HEK293 (cell line): ENCODE measurements at regions not wholly inside any gene's neighbourhood (a gene's known extent, or its start where the extent isn't known, plus 50 kb on each side); places are given as distances from the start of the nearest gene placed in this dataset.

Source experiments
- BCL11B ChIP-seq: fragments of 450-650 bp; formaldehyde crosslinking; IDR thresholded peaks from 2 replicates; pipeline ENCODE4 v1.5.1; 2016; ENCODE audit warnings: low read depth, missing biosample characterization, missing genetic modification characterization
- CTCF ChIP-seq: fragments of 450-650 bp; formaldehyde crosslinking; IDR thresholded peaks from 2 replicates; pipeline ENCODE4 v1.5.1; 2016; ENCODE audit warnings: missing biosample characterization, missing genetic modification characterization
- HOXA7 ChIP-seq: sonication (generic); formaldehyde crosslinking; IDR thresholded peaks from 2 replicates; pipeline ENCODE4 v1.8.1; 2022; ENCODE audit warnings: missing genetic modification reagents, borderline replicate concordance
- KLF10 ChIP-seq: fragments of 450-650 bp; IDR thresholded peaks from 2 replicates; pipeline ENCODE4 v1.5.1; 2018; ENCODE audit warnings: missing biosample characterization, mild to moderate bottlenecking, missing genetic modification characterization
- KLF9 ChIP-seq: fragments of 450-650 bp; formaldehyde crosslinking; IDR thresholded peaks from 2 replicates; pipeline ENCODE4 v1.5.1; 2016; ENCODE audit warnings: missing biosample characterization, missing genetic modification characterization, low read depth
- YY1 ChIP-seq: fragments of 450-650 bp; formaldehyde crosslinking; IDR thresholded peaks from 2 replicates; pipeline ENCODE4 v1.5.1; 2018; ENCODE audit warnings: missing biosample characterization, missing genetic modification characterization
- ZFP3 ChIP-seq: fragments of 450-650 bp; formaldehyde crosslinking; IDR thresholded peaks from 2 replicates; pipeline ENCODE4 v1.5.1; 2016; ENCODE audit warnings: low read depth, missing biosample characterization, missing genetic modification characterization
- ZNF184 ChIP-seq: fragments of 450-650 bp; IDR thresholded peaks from 2 replicates; pipeline ENCODE4 v1.5.1; 2018; ENCODE audit warnings: missing biosample characterization, mild to moderate bottlenecking, missing genetic modification characterization
- ZNF292 ChIP-seq: fragments of 450-650 bp; formaldehyde crosslinking; IDR thresholded peaks from 2 replicates; pipeline ENCODE4 v1.5.1; 2016; ENCODE audit warnings: low read depth, missing biosample characterization, missing genetic modification characterization, borderline replicate concordance
- ZNF560 ChIP-seq: fragments of 450-650 bp; formaldehyde crosslinking; IDR thresholded peaks from 2 replicates; pipeline ENCODE4 v1.5.1; 2017; ENCODE audit warnings: missing biosample characterization, missing genetic modification characterization, borderline replicate concordance
- TF ChIP-seq, protein P1 (sequence below): fragments of 450-650 bp; formaldehyde crosslinking; IDR thresholded peaks from 2 replicates; pipeline ENCODE4 v1.5.1; 2016; ENCODE audit warnings: missing biosample characterization, missing genetic modification characterization
- TF ChIP-seq, protein P2 (sequence below): fragments of 450-650 bp; formaldehyde crosslinking; IDR thresholded peaks from 2 replicates; pipeline ENCODE4 v1.5.1; 2016; ENCODE audit warnings: missing biosample characterization, missing genetic modification characterization

- TF ChIP-seq, protein P1, sequence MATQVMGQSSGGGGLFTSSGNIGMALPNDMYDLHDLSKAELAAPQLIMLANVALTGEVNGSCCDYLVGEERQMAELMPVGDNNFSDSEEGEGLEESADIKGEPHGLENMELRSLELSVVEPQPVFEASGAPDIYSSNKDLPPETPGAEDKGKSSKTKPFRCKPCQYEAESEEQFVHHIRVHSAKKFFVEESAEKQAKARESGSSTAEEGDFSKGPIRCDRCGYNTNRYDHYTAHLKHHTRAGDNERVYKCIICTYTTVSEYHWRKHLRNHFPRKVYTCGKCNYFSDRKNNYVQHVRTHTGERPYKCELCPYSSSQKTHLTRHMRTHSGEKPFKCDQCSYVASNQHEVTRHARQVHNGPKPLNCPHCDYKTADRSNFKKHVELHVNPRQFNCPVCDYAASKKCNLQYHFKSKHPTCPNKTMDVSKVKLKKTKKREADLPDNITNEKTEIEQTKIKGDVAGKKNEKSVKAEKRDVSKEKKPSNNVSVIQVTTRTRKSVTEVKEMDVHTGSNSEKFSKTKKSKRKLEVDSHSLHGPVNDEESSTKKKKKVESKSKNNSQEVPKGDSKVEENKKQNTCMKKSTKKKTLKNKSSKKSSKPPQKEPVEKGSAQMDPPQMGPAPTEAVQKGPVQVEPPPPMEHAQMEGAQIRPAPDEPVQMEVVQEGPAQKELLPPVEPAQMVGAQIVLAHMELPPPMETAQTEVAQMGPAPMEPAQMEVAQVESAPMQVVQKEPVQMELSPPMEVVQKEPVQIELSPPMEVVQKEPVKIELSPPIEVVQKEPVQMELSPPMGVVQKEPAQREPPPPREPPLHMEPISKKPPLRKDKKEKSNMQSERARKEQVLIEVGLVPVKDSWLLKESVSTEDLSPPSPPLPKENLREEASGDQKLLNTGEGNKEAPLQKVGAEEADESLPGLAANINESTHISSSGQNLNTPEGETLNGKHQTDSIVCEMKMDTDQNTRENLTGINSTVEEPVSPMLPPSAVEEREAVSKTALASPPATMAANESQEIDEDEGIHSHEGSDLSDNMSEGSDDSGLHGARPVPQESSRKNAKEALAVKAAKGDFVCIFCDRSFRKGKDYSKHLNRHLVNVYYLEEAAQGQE (tag by site-specific recombination): no peak
- TF ChIP-seq YY1 (tag by site-specific recombination) (no peak), ZNF560 (tag by site-specific recombination) (no peak), HOXA7 (CRISPR knock-in tag) (no peak), KLF9 (no peak), KLF10 (no peak), ZNF292 (tag by site-specific recombination) (no peak), ZNF184 (tag by site-specific recombination) (no peak), BCL11B (tag by site-specific recombination) (no peak), CTCF (tag by site-specific recombination) (no peak), ZFP3 (tag by site-specific recombination) (no peak)
- TF ChIP-seq, protein P2, sequence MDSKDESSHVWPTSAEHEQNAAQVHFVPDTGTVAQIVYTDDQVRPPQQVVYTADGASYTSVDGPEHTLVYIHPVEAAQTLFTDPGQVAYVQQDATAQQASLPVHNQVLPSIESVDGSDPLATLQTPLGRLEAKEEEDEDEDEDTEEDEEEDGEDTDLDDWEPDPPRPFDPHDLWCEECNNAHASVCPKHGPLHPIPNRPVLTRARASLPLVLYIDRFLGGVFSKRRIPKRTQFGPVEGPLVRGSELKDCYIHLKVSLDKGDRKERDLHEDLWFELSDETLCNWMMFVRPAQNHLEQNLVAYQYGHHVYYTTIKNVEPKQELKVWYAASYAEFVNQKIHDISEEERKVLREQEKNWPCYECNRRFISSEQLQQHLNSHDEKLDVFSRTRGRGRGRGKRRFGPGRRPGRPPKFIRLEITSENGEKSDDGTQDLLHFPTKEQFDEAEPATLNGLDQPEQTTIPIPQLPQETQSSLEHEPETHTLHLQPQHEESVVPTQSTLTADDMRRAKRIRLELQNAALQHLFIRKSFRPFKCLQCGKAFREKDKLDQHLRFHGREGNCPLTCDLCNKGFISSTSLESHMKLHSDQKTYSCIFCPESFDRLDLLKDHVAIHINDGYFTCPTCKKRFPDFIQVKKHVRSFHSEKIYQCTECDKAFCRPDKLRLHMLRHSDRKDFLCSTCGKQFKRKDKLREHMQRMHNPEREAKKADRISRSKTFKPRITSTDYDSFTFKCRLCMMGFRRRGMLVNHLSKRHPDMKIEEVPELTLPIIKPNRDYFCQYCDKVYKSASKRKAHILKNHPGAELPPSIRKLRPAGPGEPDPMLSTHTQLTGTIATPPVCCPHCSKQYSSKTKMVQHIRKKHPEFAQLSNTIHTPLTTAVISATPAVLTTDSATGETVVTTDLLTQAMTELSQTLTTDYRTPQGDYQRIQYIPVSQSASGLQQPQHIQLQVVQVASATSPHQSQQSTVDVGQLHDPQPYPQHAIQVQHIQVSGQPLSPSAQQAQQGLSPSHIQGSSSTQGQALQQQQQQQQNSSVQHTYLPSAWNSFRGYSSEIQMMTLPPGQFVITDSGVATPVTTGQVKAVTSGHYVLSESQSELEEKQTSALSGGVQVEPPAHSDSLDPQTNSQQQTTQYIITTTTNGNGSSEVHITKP: no peak
Observed at GRCh38 chr7:124651136-124651535, 114.5 kb downstream of the GPR37 start.
